ENCODE measurements at regions not wholly inside any gene's neighbourhood (a gene's known extent, or its start where the extent isn't known, plus 50 kb on each side); places are given as distances from the start of the nearest gene placed in this dataset.

DNA sequence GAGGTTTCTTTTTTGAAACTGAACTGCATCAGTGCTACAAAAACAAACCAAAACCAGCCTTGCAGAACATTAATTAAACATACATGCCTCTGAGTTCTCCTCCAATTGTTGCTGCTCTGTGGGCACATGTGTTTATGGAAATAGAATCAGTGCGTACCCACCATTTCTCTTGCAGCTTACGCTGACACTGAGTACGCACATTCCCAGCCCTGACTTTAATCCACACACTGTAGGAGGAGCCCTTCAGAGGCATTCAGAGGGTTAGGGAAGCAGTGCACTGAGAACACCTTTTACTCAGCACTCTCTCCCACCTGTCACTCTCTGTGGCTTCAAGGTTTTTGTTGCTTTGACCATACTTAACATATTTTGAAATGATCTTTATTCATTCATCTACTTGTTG lies 250.5 kb upstream of the PWP1 start:
- BruUV-seq (replicated peaks) = no TSS peak
- Histone ChIP-seq H2AFZ (ENCODE audit: low read depth, low read length) (no peak overlapping the region), H3K4me1 (ENCODE audit: control insufficient read depth, extremely low read depth, insufficient read depth, low read length) (no peaks in the 10 kb centered on the region), H3K4me2 (ENCODE audit: insufficient read depth, low read length) (no peak overlapping the region), H3K4me3 (replicated peaks in 1 of 3; ENCODE audit: insufficient read depth in 1 of 3, low read depth in 1 of 3, low read length in 3 of 3) (no peak overlapping the region), H3K9me3 (replicated peaks; ENCODE audit: control insufficient read depth, insufficient read depth, low read length) (no peaks in the 10 kb centered on the region), H3K27me3 (ENCODE audit: control insufficient read depth in 2 of 2, insufficient read depth in 2 of 2, low read length in 2 of 2) (no peaks in the 10 kb centered on the region), H3K27ac (ENCODE audit: insufficient read depth, low read depth, low read length) (no peak overlapping the region), H4K20me1 (replicated peaks; ENCODE audit: control insufficient read depth, extremely low read depth, insufficient read depth, low read length) (no peaks in the 10 kb centered on the region), H3K9me1 (replicated peaks; ENCODE audit: control insufficient read depth, extremely low read depth, insufficient read depth, low read length) (no peaks in the 10 kb centered on the region), H3K79me2 (ENCODE audit: control insufficient read depth, insufficient read depth, low read length) (no peaks in the 10 kb centered on the region), H3K36me3 (ENCODE audit: control insufficient read depth in 2 of 2, extremely low read depth in 1 of 2, insufficient read depth in 2 of 2, low read length in 2 of 2) (no peaks in the 10 kb centered on the region), H3K9ac (replicated peaks; ENCODE audit: extremely low read depth, insufficient read depth, low read length) (no peak overlapping the region)
- DNase-seq (ENCODE audit: low read depth, low spot score) (no peak), FAIRE-seq (no peak)
- ChIA-PET POLR2A (no interaction called here), CTCF (interaction anchor here (1.3 kb wide), 1 partner anchor 13 kb away, joined by 4 read pairs; no protein-coding TSS in a partner anchor)
- intact Hi-C loops (cut with micrococcal nuclease) (no loop called here), dilution Hi-C loops (cut with MboI; ENCODE audit: extremely low pct_ligation_motif_present, low sequenced_read_pairs) (no loop called here)
- no peak for TF ChIP-seq CTCF (IDR thresholded peaks at IDR 0.05; ENCODE audit: extremely low read depth in 1 of 2, insufficient read depth in 1 of 2, low read depth in 1 of 2, low read length in 2 of 2)
- no peak for TF ChIP-seq MYC (IDR thresholded peaks at IDR 0.05; ENCODE audit: low read depth, low read length)
- TF ChIP-seq FOS (IDR thresholded peaks at IDR 0.05; ENCODE audit: borderline replicate concordance, insufficient read depth, low read length) = no peak
- TF ChIP-seq POLR2A (IDR thresholded peaks at IDR 0.05; ENCODE audit: low read depth, low read length) = no peak
- TF ChIP-seq, protein P1, sequence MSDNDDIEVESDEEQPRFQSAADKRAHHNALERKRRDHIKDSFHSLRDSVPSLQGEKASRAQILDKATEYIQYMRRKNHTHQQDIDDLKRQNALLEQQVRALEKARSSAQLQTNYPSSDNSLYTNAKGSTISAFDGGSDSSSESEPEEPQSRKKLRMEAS (IDR thresholded peaks at IDR 0.05; ENCODE audit: insufficient read depth, insufficient read length) = no peak
- TF ChIP-seq JUN (IDR thresholded peaks at IDR 0.05; ENCODE audit: borderline replicate concordance, insufficient read depth, insufficient read length, low read depth) = no peak
- TF ChIP-seq EZH2 (IDR thresholded peaks at IDR 0.05; ENCODE audit: borderline replicate concordance, low read depth, low read length, severe bottlenecking) = no peak
- TF ChIP-seq GATA2 (IDR thresholded peaks at IDR 0.05; ENCODE audit: insufficient read depth, insufficient read length, low read depth, low read length) = no peak
- TF ChIP-seq POLR2AphosphoS5 (IDR thresholded peaks at IDR 0.05; ENCODE audit: insufficient read depth, low read depth, low read length) = no peak
